NCI-H2196 treated with DMSO at 0.1 percent for 48 hours (cell line): ENCODE measurements at regions not wholly inside any gene's neighbourhood (a gene's known extent, or its start where the extent isn't known, plus 50 kb on each side); places are given as distances from the start of the nearest gene placed in this dataset.
A peak's percentile ranks its signal among the peaks of the same experiment; 100 is the strongest.

Source experiments
- DNase-seq: peaks from one replicate; lab custom pipeline; 2025; ENCODE audit not compliant: unreplicated experiment; lab: John Stamatoyannopoulos, UW

- no peak for DNase-seq
Observed at GRCh38 chr4:138964716-138965426, 50.7 kb upstream of the NOCT start.

GRCh38 chr4:138963412-138963811, 52.2 kb upstream of the NOCT start:
- no peak for DNase-seq

- DNase-seq, result no peak
Observed at GRCh38 chr4:138961664-138962063, 53.9 kb upstream of the NOCT start.

GRCh38 chr4:138961129-138961528, 54.5 kb upstream of the NOCT start:
- no peak for DNase-seq

DNA sequence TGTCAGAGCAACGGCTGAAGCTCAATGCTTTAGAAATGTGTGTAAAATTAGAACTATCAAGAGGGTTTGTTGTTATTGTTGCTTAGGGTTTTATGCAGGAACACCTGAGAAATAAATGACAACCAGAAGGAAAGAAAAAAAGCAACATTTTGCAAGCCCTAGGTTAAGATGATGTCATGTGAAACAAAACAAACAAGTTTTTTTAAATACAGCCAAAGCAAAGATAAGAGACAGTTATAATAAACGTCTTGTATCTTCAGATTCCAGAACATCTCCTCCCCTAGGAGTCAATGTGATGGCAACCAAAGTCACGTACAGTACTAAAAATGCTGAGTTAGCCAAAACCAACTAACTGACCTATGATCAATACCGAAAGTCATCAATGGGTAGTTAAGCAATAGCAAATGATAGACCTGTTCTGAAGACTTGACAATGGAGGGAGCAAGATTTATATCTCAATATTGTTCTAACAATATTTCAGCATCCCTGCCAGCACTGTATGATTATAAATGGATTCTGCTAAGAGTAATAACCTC, 55.3 kb upstream of the NOCT start:
- no peak for DNase-seq

GRCh38 chr4:138959097-138959815, 56.3 kb upstream of the NOCT start:
- DNase-seq, result no peak

- DNase-seq, result no peak
Observed at GRCh38 chr4:138958519-138958918, 57.1 kb upstream of the NOCT start.

DNA sequence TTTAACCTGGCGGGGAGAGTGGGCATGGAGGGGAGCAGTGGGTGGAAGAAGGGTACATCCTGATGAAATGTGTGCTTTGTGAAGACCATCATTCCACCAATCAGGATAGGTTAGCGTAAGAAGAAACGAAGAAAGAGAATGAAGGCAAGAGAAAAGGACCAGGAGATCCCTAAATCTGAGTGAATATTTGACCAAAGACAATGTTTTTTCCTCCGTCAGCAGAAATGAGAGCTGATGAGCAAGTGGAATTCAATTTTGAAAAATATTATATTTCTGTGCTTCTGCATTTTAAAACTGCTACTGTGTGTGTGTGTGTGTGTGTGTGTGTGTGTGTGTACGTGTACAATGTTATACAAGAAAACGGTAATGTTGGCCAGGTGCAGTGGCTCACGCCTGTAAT, 58.3 kb upstream of the NOCT start:
- DNase-seq, result no peak

GRCh38 chr4:138954428-138954827, 61.2 kb upstream of the NOCT start:
- no peak for DNase-seq

GRCh38 chr4:138953961-138954371, 61.6 kb upstream of the NOCT start:
- DNase-seq, result no peak

- DNase-seq, result no peak
Observed at GRCh38 chr4:138952411-138952810, 63.2 kb upstream of the NOCT start.

DNA sequence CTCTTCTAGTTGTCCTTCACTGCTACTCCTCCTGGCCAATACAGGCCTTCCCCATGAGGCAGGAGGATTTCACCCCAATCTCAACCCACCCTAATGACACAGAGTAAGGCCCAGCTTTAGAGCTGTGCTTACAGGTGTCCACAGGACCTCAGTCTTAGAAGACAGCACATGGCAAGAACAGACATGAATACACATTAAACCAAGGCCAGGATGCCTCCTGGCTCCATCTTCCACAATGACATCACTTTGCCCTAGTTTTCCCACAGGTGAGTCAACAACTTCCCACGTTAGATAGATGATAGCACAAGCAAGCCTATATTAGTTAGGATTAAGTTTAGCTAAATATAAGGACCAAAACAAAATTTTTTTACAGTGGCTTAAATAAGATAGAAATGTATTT, 63.8 kb upstream of the NOCT start:
- DNase-seq, result no peak

DNA sequence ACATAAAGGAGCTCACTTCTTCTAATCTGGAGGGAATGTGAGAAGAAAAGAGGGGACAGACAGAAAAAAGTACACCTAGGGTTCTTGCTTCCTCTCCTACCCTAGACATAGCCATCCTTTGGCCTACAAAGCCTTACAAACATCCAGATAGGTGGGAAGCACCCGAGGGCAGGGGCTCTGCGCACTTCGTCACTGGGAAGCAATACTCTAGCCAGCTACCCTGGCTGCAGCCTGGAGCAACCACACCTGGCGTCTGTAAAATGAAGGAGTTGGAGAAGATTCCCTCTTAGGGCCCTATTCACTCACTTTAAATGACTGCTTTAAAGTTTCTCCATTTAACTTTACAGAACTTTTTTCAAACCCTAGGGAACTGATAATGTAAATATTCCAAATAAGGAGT, 65.7 kb upstream of the NOCT start:
- DNase-seq, result no peak

DNA sequence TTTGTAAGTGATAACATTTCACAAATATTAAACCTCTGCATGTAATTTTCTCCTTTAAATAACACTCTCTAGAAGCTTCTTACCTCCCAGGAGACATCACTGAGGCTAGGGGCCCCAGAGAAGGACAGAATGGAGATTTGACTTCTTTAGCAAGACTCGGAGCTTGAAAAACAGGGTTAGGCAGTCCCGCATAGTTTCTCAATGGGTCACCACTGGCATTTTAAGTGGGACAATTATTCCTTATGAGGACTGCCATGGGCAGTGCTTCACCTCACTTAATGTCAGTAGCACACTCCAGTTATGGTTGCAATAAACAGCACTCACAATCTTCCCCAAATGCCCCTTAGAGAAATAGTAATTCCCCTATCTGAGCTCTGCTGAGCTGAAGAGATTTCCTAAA, 66.7 kb upstream of the NOCT start:
- no peak for DNase-seq

DNA sequence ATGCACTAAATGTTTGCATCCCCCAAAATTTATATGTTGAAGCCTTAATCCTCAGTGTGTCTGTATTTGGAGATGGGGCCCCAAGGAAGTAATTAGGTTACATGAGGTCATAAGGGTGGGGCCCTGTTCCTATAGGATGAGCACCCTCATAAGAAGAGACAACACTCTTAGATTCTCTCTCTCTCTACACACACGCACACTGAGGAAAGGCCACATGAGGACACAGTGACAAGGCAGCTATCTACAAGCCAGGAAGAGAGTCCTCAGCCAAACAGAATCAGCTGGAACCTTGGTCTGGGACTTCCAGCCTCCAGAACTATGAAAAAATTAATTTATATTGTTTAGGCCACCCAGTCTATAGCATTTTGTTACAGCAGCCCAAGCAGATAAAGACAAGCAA, 69.3 kb upstream of the NOCT start:
- no peak for DNase-seq

DNA sequence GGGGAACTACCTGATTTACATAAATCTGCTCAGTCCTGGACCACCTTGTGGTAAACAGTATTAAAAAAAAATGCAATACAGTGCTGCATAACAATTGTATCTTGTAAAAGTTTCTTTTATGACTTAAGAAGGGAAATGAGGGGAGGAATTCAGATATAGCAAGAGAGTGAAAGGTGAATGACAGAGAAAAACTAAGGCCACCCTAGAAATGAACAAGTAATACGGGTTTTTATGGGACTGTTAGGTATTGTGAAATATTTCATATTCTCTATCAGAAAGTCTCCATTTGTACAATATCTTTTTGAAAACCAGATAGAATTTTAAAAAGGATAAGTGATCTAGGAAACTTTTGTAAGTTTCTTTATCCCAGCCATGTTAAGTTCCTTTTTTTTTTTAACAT, 69.7 kb upstream of the NOCT start:
- no peak for DNase-seq

DNA sequence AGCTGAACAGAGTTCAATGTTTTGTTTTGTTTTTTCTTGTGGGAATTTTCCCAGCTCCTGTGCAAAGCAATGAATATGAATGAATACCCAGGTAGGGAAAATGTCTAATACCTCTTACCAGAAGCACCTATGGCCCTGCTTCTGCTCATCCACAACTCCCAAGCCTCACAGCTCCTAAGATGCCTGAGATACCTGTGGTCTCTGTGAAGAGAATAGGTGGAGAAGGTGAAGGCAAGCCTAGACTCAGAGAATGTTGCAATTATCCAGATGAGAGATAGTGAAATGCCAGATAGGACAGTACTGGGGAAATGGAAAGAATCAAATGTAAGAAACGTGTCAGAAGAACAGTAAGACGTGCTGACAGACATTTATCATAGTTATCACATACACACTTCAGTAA, 70.2 kb upstream of the NOCT start:
- DNase-seq, result no peak

DNA sequence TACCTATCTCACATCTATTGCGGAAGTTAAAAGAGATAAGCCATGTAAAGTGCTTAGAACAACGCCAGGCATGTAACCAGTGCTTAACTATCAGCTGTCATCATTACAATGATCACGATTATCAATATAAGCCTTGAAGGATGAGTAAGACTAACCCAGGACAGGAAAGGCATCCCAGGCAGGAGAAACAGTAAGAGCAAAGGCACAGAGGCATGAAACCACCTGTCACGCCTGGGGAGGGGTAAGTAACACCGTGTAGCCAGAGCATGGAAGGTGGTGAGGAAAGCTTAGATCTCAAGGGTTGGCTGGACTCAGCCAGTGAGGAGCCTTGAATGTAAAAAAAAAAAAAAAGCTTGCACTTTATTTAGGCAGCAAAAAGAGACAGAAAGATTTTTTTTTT, 71.7 kb upstream of the NOCT start:
- DNase-seq, result no peak

DNA sequence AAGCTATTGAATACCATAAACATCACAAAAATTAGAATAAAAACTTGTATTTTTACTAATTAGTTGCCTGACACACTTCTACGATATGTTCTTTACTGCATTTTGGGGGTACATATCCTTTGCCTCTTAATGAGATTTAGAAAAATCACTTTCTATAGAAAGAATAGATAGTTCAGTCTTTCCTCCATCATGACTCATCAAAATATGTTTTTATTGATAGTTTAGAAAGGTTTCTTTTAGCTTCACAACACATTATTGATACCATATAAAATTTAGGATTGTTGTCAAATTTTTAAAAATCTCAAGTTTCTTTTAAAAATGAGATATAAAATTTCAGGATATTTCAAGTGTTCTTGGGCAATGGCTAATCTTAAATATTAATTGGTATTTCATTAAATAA, 74.5 kb upstream of the NOCT start:
- no peak for DNase-seq

GRCh38 chr4:138939960-138940359, 75.6 kb upstream of the NOCT start:
- no peak for DNase-seq

DNA sequence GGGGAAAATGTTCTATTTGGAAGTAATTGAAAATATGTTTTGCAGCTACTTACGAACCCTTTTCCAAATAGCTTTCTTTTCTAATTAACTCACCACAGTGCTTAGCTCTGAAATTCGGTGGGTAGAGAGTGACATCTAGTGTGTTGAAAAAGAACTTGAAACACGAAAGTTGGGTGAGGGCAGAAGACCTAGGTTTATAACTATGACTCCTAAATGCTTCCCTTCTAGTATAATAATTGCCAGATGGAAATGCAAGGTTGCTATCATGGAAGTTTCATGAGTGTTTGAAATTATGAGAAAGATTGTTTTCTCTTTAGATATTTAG, 77.3 kb upstream of the NOCT start:
- peak; percentile 2 for DNase-seq

DNA sequence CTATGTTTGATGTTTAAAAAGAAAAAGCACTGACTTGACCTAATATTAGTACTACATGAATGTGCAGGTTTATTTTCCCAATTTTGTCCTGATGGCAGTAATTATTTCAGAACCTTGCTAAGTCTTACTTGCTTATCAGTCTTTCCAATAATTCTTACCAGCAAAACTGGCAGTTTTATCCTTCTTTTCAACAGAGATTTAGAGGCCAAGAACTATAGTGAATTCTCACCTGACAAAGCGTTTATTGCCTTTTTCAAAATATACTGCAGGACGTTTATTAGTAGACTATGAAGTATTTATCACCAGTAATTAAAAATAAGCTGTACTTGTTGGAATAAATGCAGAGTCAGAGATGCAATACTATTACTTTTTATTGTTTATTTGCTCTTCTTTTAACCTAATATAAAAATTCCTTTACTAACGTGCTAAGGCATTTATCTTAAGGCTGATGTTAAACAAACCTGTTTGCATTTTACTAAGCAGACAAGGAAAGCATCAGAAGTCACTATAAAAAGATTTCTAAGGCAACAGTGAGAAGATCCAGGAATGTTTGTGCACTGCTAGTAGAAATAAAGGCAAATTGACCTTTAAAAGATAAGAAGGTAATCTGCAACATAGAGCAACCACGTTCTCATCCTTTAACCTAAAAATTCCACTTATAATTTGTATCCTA, 80.3 kb upstream of the NOCT start:
- no peak for DNase-seq
